H1 (cell line): ENCODE measurements at regions not wholly inside any gene's neighbourhood (a gene's known extent, or its start where the extent isn't known, plus 50 kb on each side); places are given as distances from the start of the nearest gene placed in this dataset.

Experiments
- CTCF ChIA-PET: fragments of 300-600 bp; sonication (Branson Sonifier 250); formaldehyde crosslinking; loops from one replicate; lab custom pipeline; 2021; ENCODE audit not compliant: partially characterized antibody; lab: Charles Lee
- POLR2A ChIA-PET: fragments of 300-600 bp; sonication (Branson Sonifier 250); formaldehyde crosslinking; loops from one replicate; lab custom pipeline; 2021; ENCODE audit warnings: inconsistent platforms; ENCODE audit not compliant: partially characterized antibody; lab: Charles Lee
- DNase-seq, 2 experiments: peaks; one replicate each; pipeline versions ENCODE4 v3.0.0 to v3.0.0-alpha.2; 2010 to 2022; ENCODE audit warnings: low spot score in 2 of 2, low read depth in 1 of 2, mixed read lengths in 1 of 2
- FAIRE-seq: peaks from 2 replicates; lab custom pipeline; 2011; peaks lifted over from hg19 to GRCh38; lab: Jason Lieb, UNC
- H2AFZ ChIP-seq: 2 replicates; pipeline ENCODE4 v1.8.1; 2012; ENCODE audit warnings: low read length, inconsistent platforms
- H2AK5ac ChIP-seq: 2 replicates; pipeline ENCODE4 v1.6.1; 2013; ENCODE audit warnings: low read depth, low read length
- H2BK120ac ChIP-seq: replicated peaks from 2 replicates; pipeline ENCODE3; 2013; ENCODE audit warnings: low read depth, low read length, inconsistent platforms
- H2BK12ac ChIP-seq: 2 replicates; pipeline ENCODE4 v1.6.1; 2013; ENCODE audit warnings: low read depth, low read length
- H2BK15ac ChIP-seq: 2 replicates; pipeline ENCODE4 v1.6.1; 2013; ENCODE audit warnings: low read length
- H2BK20ac ChIP-seq: 2 replicates; pipeline ENCODE4 v1.6.1; 2013; ENCODE audit warnings: low read length
- H2BK5ac ChIP-seq: 2 replicates; pipeline ENCODE4 v1.6.1; 2013; ENCODE audit warnings: low read depth, low read length
- H3K14ac ChIP-seq: 2 replicates; pipeline ENCODE4 v1.6.1; 2013; ENCODE audit warnings: inconsistent platforms; ENCODE audit not compliant: insufficient read length
- H3K18ac ChIP-seq: 2 replicates; pipeline ENCODE4 v1.6.1; 2013; ENCODE audit warnings: low read length; ENCODE audit errors: extremely low read depth
- H3K23ac ChIP-seq: 2 replicates; pipeline ENCODE4 v1.6.1; 2013; ENCODE audit warnings: inconsistent platforms; ENCODE audit not compliant: insufficient read length
- H3K23me2 ChIP-seq: 2 replicates; pipeline ENCODE4 v1.6.1; 2013; ENCODE audit warnings: low read depth, low read length
- H3K27ac ChIP-seq: 2 replicates; pipeline ENCODE4 v1.6.1; 2011; ENCODE audit warnings: low read depth, low read length, inconsistent platforms
- H3K27me3 ChIP-seq, 4 experiments: replicated peaks in 1 of 4; 1 replicate in 1 of 4; 2 replicates in 3 of 4; pipeline versions ENCODE4 v1.6.1 to v1.8.1; 2011 to 2013; ENCODE audit warnings: low read length in 3 of 4, mild to moderate bottlenecking in 3 of 4, inconsistent platforms in 2 of 4, mixed read lengths in 2 of 4, moderate library complexity in 1 of 4; ENCODE audit not compliant: control insufficient read depth in 3 of 4, insufficient read depth in 3 of 4; ENCODE audit errors: extremely low read depth in 1 of 4
- H3K36me3 ChIP-seq, 4 experiments: 2 replicates each; pipeline versions ENCODE4 v1.6.1 to v1.8.1; 2011 to 2013; ENCODE audit warnings: mild to moderate bottlenecking in 4 of 4, low read length in 3 of 4, moderate library complexity in 2 of 4, control low read depth in 1 of 4, inconsistent platforms in 1 of 4; ENCODE audit not compliant: insufficient read depth in 4 of 4, control insufficient read depth in 2 of 4
- H3K4ac ChIP-seq: replicated peaks from 2 replicates; pipeline ENCODE3; 2013; ENCODE audit warnings: low read length, low read depth, mixed read lengths, inconsistent platforms; ENCODE audit not compliant: insufficient read length
- H3K4me1 ChIP-seq, 4 experiments: replicated peaks in 1 of 4; 1 replicate in 1 of 4; 2 replicates in 3 of 4; pipeline versions ENCODE4 v1.6.1 to v1.8.1; 2011 to 2013; ENCODE audit warnings: low read length in 3 of 4, inconsistent platforms in 2 of 4, mixed read lengths in 1 of 4; ENCODE audit not compliant: insufficient read depth in 4 of 4, control insufficient read depth in 3 of 4
- H3K4me2 ChIP-seq, 2 experiments: 2 replicates each; pipeline versions ENCODE4 v1.6.1 to v1.8.1; 2011 to 2013; ENCODE audit warnings: low read depth in 2 of 2, low read length in 2 of 2, control low read depth in 1 of 2, inconsistent platforms in 1 of 2, mild to moderate bottlenecking in 1 of 2; ENCODE audit not compliant: insufficient read depth in 1 of 2
- H3K4me3 ChIP-seq, 4 experiments: fragments of 200-600, 300-600 bp in 1 of 4; sonication (generic), shearing (Covaris generic), sonication (Bioruptor Twin) in 1 of 4; 2 replicates each; pipeline versions ENCODE4 v1.5.1 to v1.8.1; 2011 to 2016; ENCODE audit warnings: low read length in 4 of 4, low read depth in 3 of 4, control low read depth in 2 of 4, inconsistent platforms in 2 of 4, mild to moderate bottlenecking in 2 of 4, mixed read lengths in 1 of 4, moderate library complexity in 1 of 4; ENCODE audit not compliant: insufficient read depth in 2 of 4; ENCODE audit errors: extremely low read depth in 1 of 4
- H3K56ac ChIP-seq: replicated peaks from 2 replicates; pipeline ENCODE3; 2013; ENCODE audit warnings: low read depth, mild to moderate bottlenecking, mixed read lengths, low read length, inconsistent platforms; ENCODE audit not compliant: insufficient read length
- H3K79me1 ChIP-seq: 2 replicates; pipeline ENCODE4 v1.6.1; 2013; ENCODE audit warnings: low read depth, low read length, control low read depth
- H3K79me2 ChIP-seq, 2 experiments: 2 replicates each; pipeline versions ENCODE4 v1.6.1 to v1.8.1; 2012 to 2013; ENCODE audit warnings: low read length in 2 of 2, mild to moderate bottlenecking in 2 of 2, inconsistent platforms in 1 of 2; ENCODE audit not compliant: insufficient read depth in 2 of 2, control insufficient read depth in 1 of 2
- H3K9ac ChIP-seq, 4 experiments: replicated peaks in 1 of 4; 1 replicate in 1 of 4; 2 replicates in 3 of 4; pipeline versions ENCODE4 v1.6.1 to v1.8.1; 2011 to 2013; ENCODE audit warnings: low read depth in 3 of 4, low read length in 3 of 4, control low read depth in 2 of 4, mild to moderate bottlenecking in 2 of 4, moderate library complexity in 2 of 4, inconsistent platforms in 1 of 4; ENCODE audit errors: extremely low read depth in 1 of 4
- H3K9me3 ChIP-seq, 2 experiments: 2 replicates each; pipeline versions ENCODE4 v1.6.1 to v1.8.1; 2012 to 2013; ENCODE audit warnings: mild to moderate bottlenecking in 2 of 2, moderate library complexity in 2 of 2, control low read depth in 1 of 2, inconsistent platforms in 1 of 2, low read depth in 1 of 2, low read length in 1 of 2, mixed read lengths in 1 of 2; ENCODE audit not compliant: insufficient read depth in 2 of 2
- H4K20me1 ChIP-seq, 2 experiments: replicated peaks in 1 of 2; 2 replicates each; pipeline versions ENCODE3 to v1.8.1; 2011 to 2013; ENCODE audit warnings: inconsistent platforms in 2 of 2, low read length in 2 of 2, mild to moderate bottlenecking in 1 of 2; ENCODE audit not compliant: insufficient read depth in 2 of 2, control insufficient read depth in 1 of 2
- H4K5ac ChIP-seq: 2 replicates; pipeline ENCODE4 v1.6.1; 2013; ENCODE audit warnings: low read length, low read depth, mixed read lengths, inconsistent platforms; ENCODE audit not compliant: insufficient read length
- H4K8ac ChIP-seq: 2 replicates; pipeline ENCODE4 v1.8.0; 2013; ENCODE audit warnings: mild to moderate bottlenecking, moderate library complexity, low read length, inconsistent platforms; ENCODE audit not compliant: insufficient read depth; ENCODE audit errors: extremely low read depth
- H4K91ac ChIP-seq: replicated peaks from 2 replicates; pipeline ENCODE3; 2013; ENCODE audit warnings: low read length, mixed read lengths, inconsistent platforms; ENCODE audit not compliant: insufficient read length
- ATF2 ChIP-seq: IDR thresholded peaks from 2 replicates; pipeline ENCODE4 v1.6.1; 2012; ENCODE audit warnings: low read length, inconsistent platforms
- ATF3 ChIP-seq: IDR thresholded peaks from 2 replicates; pipeline ENCODE4 v1.6.1; 2011; ENCODE audit warnings: low read depth, mild to moderate bottlenecking, low read length; ENCODE audit not compliant: insufficient read depth
- CEBPB ChIP-seq: IDR thresholded peaks from 2 replicates; pipeline ENCODE4 v1.6.1; 2012; ENCODE audit warnings: low read depth, low read length
- HDAC6 ChIP-seq: IDR thresholded peaks from one replicate; pipeline ENCODE4 v1.7.1; 2012; ENCODE audit warnings: low read depth, mild to moderate bottlenecking, inconsistent platforms, low read length, moderate library complexity
- MAFK ChIP-seq: IDR thresholded peaks from 2 replicates; pipeline ENCODE4 v1.6.1; 2012; ENCODE audit warnings: low read depth, mild to moderate bottlenecking, improper control_type of control experiment, low read length
- MAX ChIP-seq: IDR thresholded peaks from 2 replicates; pipeline ENCODE4 v1.6.1; 2012; ENCODE audit warnings: inconsistent platforms
- POLR2A ChIP-seq, 2 experiments: IDR thresholded peaks; 1 replicate in 1 of 2; 2 replicates in 1 of 2; pipeline ENCODE4 v1.6.1; 2011; ENCODE audit warnings: low read depth in 2 of 2, low read length in 2 of 2, mild to moderate bottlenecking in 2 of 2; ENCODE audit errors: control extremely low read depth in 1 of 2
- RFX5 ChIP-seq: IDR thresholded peaks from 2 replicates; pipeline ENCODE4 v1.6.1; 2011; ENCODE audit warnings: low read depth, low read length, improper control_type of control experiment, borderline replicate concordance
- SP2 ChIP-seq: IDR thresholded peaks from 2 replicates; pipeline ENCODE4 v1.6.1; 2012; ENCODE audit warnings: mild to moderate bottlenecking, low read length, inconsistent platforms
- TAF1 ChIP-seq: IDR thresholded peaks from 2 replicates; pipeline ENCODE4 v1.6.1; 2011; ENCODE audit warnings: mild to moderate bottlenecking, low read depth, low read length
- USF2 ChIP-seq: IDR thresholded peaks from 2 replicates; pipeline ENCODE4 v1.6.1; 2011; ENCODE audit warnings: low read length, improper control_type of control experiment
- YY1 ChIP-seq: IDR thresholded peaks from 2 replicates; pipeline ENCODE4 v1.6.1; 2011; ENCODE audit warnings: low read depth, mild to moderate bottlenecking, low read length
- WGBS, 2 experiments: shearing (Covaris generic) in 1 of 2; methylation state at CpG; one replicate each; pipeline versions ENCODE4 v1.1.6 to v1.1.7; 2013 to 2015; ENCODE audit warnings: low lambda C conversion rate in 2 of 2, mixed read lengths in 2 of 2, inconsistent platforms in 1 of 2, low coverage in 1 of 2, missing lambda C conversion rate in 1 of 2; ENCODE audit not compliant: insufficient replicate concordance in 2 of 2, insufficient coverage in 1 of 2, insufficient read length in 1 of 2; ENCODE audit errors: extremely low coverage in 1 of 2, missing lambda C conversion rate in 1 of 2; 5-methylcytosine and 5-hydroxymethylcytosine counted together

- H2BK20ac ChIP-seq: no peak overlapping the region
- H3K36me3 ChIP-seq: no peaks in the 10 kb centered on the region
- no peak overlapping the region for H2BK5ac ChIP-seq
- FAIRE-seq (no peak), DNase-seq (no peak)
- no peak overlapping the region for H3K14ac ChIP-seq
- H4K8ac ChIP-seq: no peak overlapping the region
- H3K18ac ChIP-seq: no peak overlapping the region
- no peak overlapping the region for H3K4ac ChIP-seq
- H3K27me3 ChIP-seq: peaks cover 0 to 3% (median 0%) of the 10 kb centered on the region in 4 experiments; a peak in 2 of 7 replicates
- WGBS, 2 experiments: 86% methylated on average over 1 of the region's 1 CpG; no CpG with 5 or more reads in 1 of the 2 experiments
- no peak overlapping the region for H3K9ac ChIP-seq
- ChIA-PET CTCF (interaction anchor here (0.7 kb wide), 1 partner anchor 41 kb away, joined by 5 read pairs; no protein-coding TSS in a partner anchor), POLR2A (no interaction called here)
- no peaks in the 10 kb centered on the region for H3K9me3 ChIP-seq
- H2BK12ac ChIP-seq: no peak overlapping the region
- H3K23ac ChIP-seq: no peak overlapping the region
- no peak overlapping the region for H4K5ac ChIP-seq
- H3K56ac ChIP-seq: no peak overlapping the region
- no peak overlapping the region for H2AK5ac ChIP-seq
- H4K91ac ChIP-seq: no peak overlapping the region
- H2BK15ac ChIP-seq: no peak overlapping the region
- H3K27ac ChIP-seq: no peak overlapping the region
- no peak overlapping the region for H2AFZ ChIP-seq
- no peaks in the 10 kb centered on the region for H3K79me1 ChIP-seq
- H3K4me3 ChIP-seq: no peak overlapping the region
- no peaks in the 10 kb centered on the region for H3K23me2 ChIP-seq
- H4K20me1 ChIP-seq: no peaks in the 10 kb centered on the region
- H3K79me2 ChIP-seq: no peaks in the 10 kb centered on the region
- H3K4me2 ChIP-seq: no peak overlapping the region
- no peak overlapping the region for H2BK120ac ChIP-seq
- H3K4me1 ChIP-seq: peaks cover 4 to 15% (median 12%) of the 10 kb centered on the region in 4 experiments; a peak in 6 of 7 replicates
- TF ChIP-seq ATF3 (no peak), CEBPB (no peak), RFX5 (no peak), MAX (no peak), HDAC6 (no peak), YY1 (no peak), TAF1 (no peak), POLR2A (IDR thresholded peaks at IDR 0.05; ENCODE audit: control extremely low read depth in 1 of 2, low read depth in 2 of 2, low read length in 2 of 2) (no peak), SP2 (no peak), MAFK (no peak), ATF2 (no peak), USF2 (no peak)
These were observed 308.3 kb downstream of the COX7C start for GRCh38 chr5:86926033-86926432.
